ENCODE measurements at regions not wholly inside any gene's neighbourhood (a gene's known extent, or its start where the extent isn't known, plus 50 kb on each side); places are given as distances from the start of the nearest gene placed in this dataset.

GRCh38 chr2:144010096-144010836 lies 509.7 kb downstream of the ZEB2 start:
- 95 to 100% (median 96%) methylated on average over 1 of the region's 1 CpG for WGBS, 5 donors
- TF ChIP-seq CTCF (IDR thresholded peaks at IDR 0.05) (no peak), POLR2A (IDR thresholded peaks at IDR 0.05) (no peak), EP300 (IDR thresholded peaks at IDR 0.05) (no peak), POLR2AphosphoS5 (IDR thresholded peaks at IDR 0.05) (no peak)
- no peaks in the 10 kb centered on the region for H3K27me3 ChIP-seq
- no peaks in the 10 kb centered on the region for H3K36me3 ChIP-seq
- H3K4me3 ChIP-seq: no peak overlapping the region
- H3K9me3 ChIP-seq: no peaks in the 10 kb centered on the region
- no peak for DNase-seq
- intact Hi-C loops (cut with DNase I; ENCODE audit: low total_unique reads): no loop called here
- H3K4me1 ChIP-seq: no peaks in the 10 kb centered on the region
- no peak overlapping the region for H3K27ac ChIP-seq

GRCh38 chr2:144006139-144006538 lies 513.8 kb downstream of the ZEB2 start:
- no peak for DNase-seq
- no peaks in the 10 kb centered on the region for H3K27me3 ChIP-seq
- intact Hi-C loops (cut with DNase I; ENCODE audit: low total_unique reads): no loop called here
- no peak overlapping the region for H3K27ac ChIP-seq
- H3K9me3 ChIP-seq: no peaks in the 10 kb centered on the region
- no peaks in the 10 kb centered on the region for H3K4me1 ChIP-seq
- 92 to 97% (median 94%) methylated on average over 7 of the region's 7 CpGs for WGBS, 5 donors
- no peak for TF ChIP-seq EP300 (IDR thresholded peaks at IDR 0.05)
- TF ChIP-seq CTCF (IDR thresholded peaks at IDR 0.05): no peak
- no peak for TF ChIP-seq POLR2A (IDR thresholded peaks at IDR 0.05)
- TF ChIP-seq POLR2AphosphoS5 (IDR thresholded peaks at IDR 0.05): no peak
- no peaks in the 10 kb centered on the region for H3K36me3 ChIP-seq
- H3K4me3 ChIP-seq: no peak overlapping the region

GRCh38 chr2:144004742-144005141 lies 515.2 kb downstream of the ZEB2 start:
- TF ChIP-seq POLR2A (IDR thresholded peaks at IDR 0.05) (no peak), CTCF (IDR thresholded peaks at IDR 0.05) (no peak), POLR2AphosphoS5 (IDR thresholded peaks at IDR 0.05) (no peak), EP300 (IDR thresholded peaks at IDR 0.05) (no peak)
- no peaks in the 10 kb centered on the region for H3K4me1 ChIP-seq
- intact Hi-C loops (cut with DNase I; ENCODE audit: low total_unique reads): no loop called here
- no peak overlapping the region for H3K27ac ChIP-seq
- no peaks in the 10 kb centered on the region for H3K9me3 ChIP-seq
- H3K4me3 ChIP-seq: no peak overlapping the region
- 74 to 79% (median 76%) methylated on average over 9 of the region's 9 CpGs for WGBS, 5 donors
- H3K36me3 ChIP-seq: no peaks in the 10 kb centered on the region
- H3K27me3 ChIP-seq: no peaks in the 10 kb centered on the region
- DNase-seq: no peak

GRCh38 chr2:144003460-144004075 lies 516.4 kb downstream of the ZEB2 start:
- H3K27ac ChIP-seq: no peak overlapping the region
- no peak overlapping the region for H3K4me3 ChIP-seq
- no peaks in the 10 kb centered on the region for H3K9me3 ChIP-seq
- H3K36me3 ChIP-seq: no peaks in the 10 kb centered on the region
- H3K27me3 ChIP-seq: no peaks in the 10 kb centered on the region
- WGBS, 5 donors: 83 to 95% (median 91%) methylated on average over 2 of the region's 2 CpGs
- intact Hi-C loops (cut with DNase I; ENCODE audit: low total_unique reads): no loop called here
- no peaks in the 10 kb centered on the region for H3K4me1 ChIP-seq
- DNase-seq: no peak
- TF ChIP-seq EP300 (IDR thresholded peaks at IDR 0.05): no peak
- TF ChIP-seq POLR2A (IDR thresholded peaks at IDR 0.05): no peak
- TF ChIP-seq POLR2AphosphoS5 (IDR thresholded peaks at IDR 0.05): no peak
- TF ChIP-seq CTCF (IDR thresholded peaks at IDR 0.05): no peak
